ENCODE measurements at regions not wholly inside any gene's neighbourhood (a gene's known extent, or its start where the extent isn't known, plus 50 kb on each side); places are given as distances from the start of the nearest gene placed in this dataset.

GRCh38 chr3:6508410-6508759 lies 352.5 kb upstream of the GRM7 start:
- no peak overlapping the region for H3K4me3 ChIP-seq (ENCODE audit: low read depth, low read length)
- no peak for TF ChIP-seq CTCF (conservative IDR thresholded peaks at IDR 0.05; ENCODE audit: low read depth, low read length)
- DNase-seq (ENCODE audit: low read depth), result no peak

DNA sequence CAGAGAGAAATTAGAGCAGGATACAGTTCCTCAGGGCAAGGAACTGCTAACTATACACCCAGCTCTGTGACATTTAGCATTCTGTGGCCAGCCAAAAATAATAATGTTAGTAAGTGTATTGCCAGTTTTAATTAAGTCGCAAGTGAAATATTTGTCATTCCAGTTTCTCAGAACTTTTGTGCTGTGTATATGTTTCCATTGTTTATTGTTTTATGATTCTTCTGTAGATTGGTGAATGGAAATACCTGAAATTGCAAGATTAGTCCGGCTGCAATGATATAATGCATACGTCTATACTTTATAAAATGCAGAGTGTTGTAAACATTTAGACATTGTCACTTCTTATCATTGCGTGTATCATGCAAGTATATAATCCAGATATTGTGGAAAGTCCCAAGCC lies 351.3 kb upstream of the GRM7 start:
- DNase-seq (ENCODE audit: low read depth), result no peak
- H3K4me3 ChIP-seq (ENCODE audit: low read depth, low read length), result no peak overlapping the region
- TF ChIP-seq CTCF (conservative IDR thresholded peaks at IDR 0.05; ENCODE audit: low read depth, low read length), result no peak

- H3K4me3 ChIP-seq (ENCODE audit: low read depth, low read length), result no peak overlapping the region
- TF ChIP-seq CTCF (conservative IDR thresholded peaks at IDR 0.05; ENCODE audit: low read depth, low read length), result no peak
- no peak for DNase-seq (ENCODE audit: low read depth)
Measured at GRCh38 chr3:6510713-6511112, 350.2 kb upstream of the GRM7 start.

DNA sequence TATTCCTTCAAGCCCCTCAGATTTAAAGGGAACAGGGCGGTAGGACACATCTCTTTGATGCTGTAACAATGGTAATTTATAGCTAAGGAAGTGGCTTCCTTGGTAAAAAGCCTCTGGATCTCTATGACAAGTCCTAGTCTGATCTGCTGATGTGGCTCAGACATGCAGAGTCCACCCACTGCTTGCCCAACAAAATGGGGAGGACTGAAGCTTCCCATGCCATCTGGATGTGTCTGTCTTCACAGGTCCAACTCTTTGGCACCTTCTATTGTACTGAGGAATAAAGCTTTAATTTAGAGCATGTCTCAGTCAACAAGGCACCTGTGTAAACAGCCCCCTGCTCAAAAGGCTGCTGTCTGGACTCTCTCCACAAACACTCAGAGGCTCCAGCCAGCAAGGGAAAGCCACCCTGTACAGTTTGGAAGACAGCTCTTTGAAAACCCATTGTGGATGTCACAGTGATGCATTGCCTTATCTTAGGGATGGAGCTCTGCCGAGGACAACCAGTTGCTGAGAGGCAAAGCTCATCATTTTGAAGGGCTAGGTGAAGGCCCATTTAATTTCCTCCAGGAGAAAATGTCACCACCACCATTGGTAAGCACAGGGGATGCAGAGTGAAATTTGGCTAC lies 348.6 kb upstream of the GRM7 start:
- DNase-seq (ENCODE audit: low read depth), result no peak
- no peak overlapping the region for H3K4me3 ChIP-seq (ENCODE audit: low read depth, low read length)
- no peak for TF ChIP-seq CTCF (conservative IDR thresholded peaks at IDR 0.05; ENCODE audit: low read depth, low read length)

GRCh38 chr3:6516143-6516542 lies 344.8 kb upstream of the GRM7 start:
- no peak for TF ChIP-seq CTCF (conservative IDR thresholded peaks at IDR 0.05; ENCODE audit: low read depth, low read length)
- H3K4me3 ChIP-seq (ENCODE audit: low read depth, low read length), result no peak overlapping the region
- no peak for DNase-seq (ENCODE audit: low read depth)

DNA sequence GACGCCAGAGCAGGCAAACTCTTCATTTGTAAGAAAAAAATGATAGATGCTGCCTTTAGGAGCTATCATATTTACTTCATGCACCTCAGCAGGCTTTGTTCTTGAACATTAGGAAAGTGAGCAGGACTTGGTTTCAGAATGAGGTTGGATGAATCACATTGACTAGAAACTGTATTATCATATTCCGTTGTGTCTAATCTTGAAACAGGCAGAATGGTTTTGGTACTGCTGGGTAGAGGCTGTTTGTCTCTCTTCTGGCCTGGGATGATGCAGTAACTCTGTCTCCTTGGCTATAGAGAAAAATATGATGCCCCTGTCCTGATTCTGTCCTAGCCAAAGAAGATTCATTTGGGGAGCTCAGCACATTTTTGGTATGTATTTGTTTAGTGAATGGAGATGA lies 344.2 kb upstream of the GRM7 start:
- no peak for DNase-seq (ENCODE audit: low read depth)
- TF ChIP-seq CTCF (conservative IDR thresholded peaks at IDR 0.05; ENCODE audit: low read depth, low read length), result no peak
- no peak overlapping the region for H3K4me3 ChIP-seq (ENCODE audit: low read depth, low read length)

GRCh38 chr3:6518709-6519345 lies 342.1 kb upstream of the GRM7 start:
- H3K4me3 ChIP-seq (ENCODE audit: low read depth, low read length), result no peak overlapping the region
- DNase-seq (ENCODE audit: low read depth), result no peak
- no peak for TF ChIP-seq CTCF (conservative IDR thresholded peaks at IDR 0.05; ENCODE audit: low read depth, low read length)
